ENCODE measurements at regions not wholly inside any gene's neighbourhood (a gene's known extent, or its start where the extent isn't known, plus 50 kb on each side); places are given as distances from the start of the nearest gene placed in this dataset.
"Not testable (repeated sequence)": the region's sequence is repeated elsewhere in the genome, so short reads cannot be mapped to it uniquely, and the experiment has no call there.

GRCh38 chr16:21487956-21488355 lies 111.4 kb upstream of the METTL9 start:
- H3K27ac ChIP-seq (ENCODE audit: low read length); H3K27me3 ChIP-seq (ENCODE audit: control insufficient read depth, insufficient read depth, low read length); H3K9ac ChIP-seq (ENCODE audit: low read length); H3K36me3 ChIP-seq (ENCODE audit: control insufficient read depth, low read depth, low read length); H3K9me3 ChIP-seq (ENCODE audit: control insufficient read depth, low read depth, low read length); H3K4me1 ChIP-seq (ENCODE audit: control insufficient read depth, low read depth, low read length); H3K4me3 ChIP-seq (ENCODE audit: low read length): not testable (repeated sequence)

- not testable (repeated sequence) for H3K9ac ChIP-seq (ENCODE audit: low read length); H3K4me3 ChIP-seq (ENCODE audit: low read length); H3K27ac ChIP-seq (ENCODE audit: low read length)
These were observed 100.3 kb upstream of the METTL9 start for GRCh38 chr16:21499046-21499445.

GRCh38 chr16:21501223-21501868 lies 98.0 kb upstream of the METTL9 start:
- H3K4me1 ChIP-seq (ENCODE audit: control insufficient read depth, low read depth, low read length); H3K9ac ChIP-seq (ENCODE audit: low read length); H3K27me3 ChIP-seq (ENCODE audit: control insufficient read depth, insufficient read depth, low read length); H3K36me3 ChIP-seq (ENCODE audit: control insufficient read depth, low read depth, low read length); H3K27ac ChIP-seq (ENCODE audit: low read length); H3K9me3 ChIP-seq (ENCODE audit: control insufficient read depth, low read depth, low read length): not testable (repeated sequence)
- peak overlapping the region; percentile 72 for H3K4me3 ChIP-seq (ENCODE audit: low read length)

More at GRCh38 chr16:21499046-21499445, 100.3 kb upstream of the METTL9 start:
- H3K36me3 ChIP-seq (ENCODE audit: control insufficient read depth, low read depth, low read length); H3K27me3 ChIP-seq (ENCODE audit: control insufficient read depth, insufficient read depth, low read length); H3K9me3 ChIP-seq (ENCODE audit: control insufficient read depth, low read depth, low read length); H3K4me1 ChIP-seq (ENCODE audit: control insufficient read depth, low read depth, low read length): not testable (repeated sequence)

- H3K9me3 ChIP-seq (ENCODE audit: control insufficient read depth, low read depth, low read length) = no peaks in the 10 kb centered on the region
- H3K4me3 ChIP-seq (ENCODE audit: low read length) = peak overlapping the region; percentile 72
- peak overlapping the region; percentile 59 for H3K27ac ChIP-seq (ENCODE audit: low read length)
- no peaks in the 10 kb centered on the region for H3K36me3 ChIP-seq (ENCODE audit: control insufficient read depth, low read depth, low read length)
- H3K9ac ChIP-seq (ENCODE audit: low read length) = peak overlapping the region; percentile 66
- no peaks in the 10 kb centered on the region for H3K27me3 ChIP-seq (ENCODE audit: control insufficient read depth, insufficient read depth, low read length)
- H3K4me1 ChIP-seq (ENCODE audit: control insufficient read depth, low read depth, low read length) = no peaks in the 10 kb centered on the region
These were observed 97.3 kb upstream of the METTL9 start for GRCh38 chr16:21501869-21502667.

GRCh38 chr16:21503574-21503920 lies 95.8 kb upstream of the METTL9 start:
- not testable (repeated sequence) for H3K27me3 ChIP-seq (ENCODE audit: control insufficient read depth, insufficient read depth, low read length); H3K27ac ChIP-seq (ENCODE audit: low read length); H3K9ac ChIP-seq (ENCODE audit: low read length); H3K36me3 ChIP-seq (ENCODE audit: control insufficient read depth, low read depth, low read length); H3K9me3 ChIP-seq (ENCODE audit: control insufficient read depth, low read depth, low read length); H3K4me3 ChIP-seq (ENCODE audit: low read length); H3K4me1 ChIP-seq (ENCODE audit: control insufficient read depth, low read depth, low read length)

- H3K9me3 ChIP-seq (ENCODE audit: control insufficient read depth, low read depth, low read length); H3K27me3 ChIP-seq (ENCODE audit: control insufficient read depth, insufficient read depth, low read length); H3K36me3 ChIP-seq (ENCODE audit: control insufficient read depth, low read depth, low read length); H3K4me1 ChIP-seq (ENCODE audit: control insufficient read depth, low read depth, low read length); H3K27ac ChIP-seq (ENCODE audit: low read length); H3K4me3 ChIP-seq (ENCODE audit: low read length); H3K9ac ChIP-seq (ENCODE audit: low read length): not testable (repeated sequence)
These were observed 95.2 kb upstream of the METTL9 start for GRCh38 chr16:21503941-21504832.

- H3K27ac ChIP-seq (ENCODE audit: low read length); H3K36me3 ChIP-seq (ENCODE audit: control insufficient read depth, low read depth, low read length); H3K27me3 ChIP-seq (ENCODE audit: control insufficient read depth, insufficient read depth, low read length); H3K9ac ChIP-seq (ENCODE audit: low read length); H3K4me3 ChIP-seq (ENCODE audit: low read length); H3K9me3 ChIP-seq (ENCODE audit: control insufficient read depth, low read depth, low read length); H3K4me1 ChIP-seq (ENCODE audit: control insufficient read depth, low read depth, low read length): not testable (repeated sequence)
These were observed 93.4 kb upstream of the METTL9 start for GRCh38 chr16:21505751-21506520.

GRCh38 chr16:21506857-21507456 lies 92.4 kb upstream of the METTL9 start:
- not testable (repeated sequence) for H3K4me1 ChIP-seq (ENCODE audit: control insufficient read depth, low read depth, low read length); H3K9me3 ChIP-seq (ENCODE audit: control insufficient read depth, low read depth, low read length); H3K4me3 ChIP-seq (ENCODE audit: low read length); H3K27me3 ChIP-seq (ENCODE audit: control insufficient read depth, insufficient read depth, low read length); H3K27ac ChIP-seq (ENCODE audit: low read length); H3K36me3 ChIP-seq (ENCODE audit: control insufficient read depth, low read depth, low read length); H3K9ac ChIP-seq (ENCODE audit: low read length)

- not testable (repeated sequence) for H3K27ac ChIP-seq (ENCODE audit: low read length); H3K9me3 ChIP-seq (ENCODE audit: control insufficient read depth, low read depth, low read length); H3K9ac ChIP-seq (ENCODE audit: low read length); H3K4me3 ChIP-seq (ENCODE audit: low read length); H3K36me3 ChIP-seq (ENCODE audit: control insufficient read depth, low read depth, low read length); H3K4me1 ChIP-seq (ENCODE audit: control insufficient read depth, low read depth, low read length); H3K27me3 ChIP-seq (ENCODE audit: control insufficient read depth, insufficient read depth, low read length)
These were observed 91.6 kb upstream of the METTL9 start for GRCh38 chr16:21507631-21508305.

- not testable (repeated sequence) for H3K27me3 ChIP-seq (ENCODE audit: control insufficient read depth, insufficient read depth, low read length); H3K9ac ChIP-seq (ENCODE audit: low read length); H3K9me3 ChIP-seq (ENCODE audit: control insufficient read depth, low read depth, low read length); H3K4me1 ChIP-seq (ENCODE audit: control insufficient read depth, low read depth, low read length); H3K4me3 ChIP-seq (ENCODE audit: low read length); H3K27ac ChIP-seq (ENCODE audit: low read length); H3K36me3 ChIP-seq (ENCODE audit: control insufficient read depth, low read depth, low read length)
These were observed 90.5 kb upstream of the METTL9 start for GRCh38 chr16:21508661-21509436.
